Fibroblast of lung (primary cell): ENCODE measurements at regions not wholly inside any gene's neighbourhood (a gene's known extent, or its start where the extent isn't known, plus 50 kb on each side); places are given as distances from the start of the nearest gene placed in this dataset.
A peak's percentile ranks its signal among the peaks of the same experiment; 100 is the strongest.

Experiments used
- DNase-seq, 2 donors: peaks; one replicate each; pipeline versions ENCODE4 v3.0.0 to v3.0.0-alpha.2; 2010; ENCODE audit warnings: low read depth in 2 of 2
- H2AFZ ChIP-seq: 2 replicates; pipeline ENCODE4 v1.5.1; 2012; ENCODE audit warnings: low read length, control low read depth, inconsistent platforms
- H3K27ac ChIP-seq: 2 replicates; pipeline ENCODE4 v1.5.1; 2011; ENCODE audit warnings: low read length, control low read depth; ENCODE audit not compliant: insufficient read depth
- H3K27me3 ChIP-seq: 2 replicates; pipeline ENCODE4 v1.5.1; 2011; ENCODE audit warnings: mild to moderate bottlenecking, low read length; ENCODE audit not compliant: control insufficient read depth, insufficient read depth
- H3K36me3 ChIP-seq: 2 replicates; pipeline ENCODE4 v1.5.1; 2011; ENCODE audit warnings: low read length; ENCODE audit not compliant: control insufficient read depth, insufficient read depth
- H3K4me1 ChIP-seq: 2 replicates; pipeline ENCODE4 v1.5.1; 2011; ENCODE audit warnings: low read length; ENCODE audit not compliant: control insufficient read depth, insufficient read depth; ENCODE audit errors: extremely low read depth
- H3K4me2 ChIP-seq: 2 replicates; pipeline ENCODE4 v1.5.1; 2011; ENCODE audit warnings: low read length, control low read depth; ENCODE audit not compliant: insufficient read depth; ENCODE audit errors: extremely low read depth
- H3K4me3 ChIP-seq, 4 experiments: fragments of 200-600 bp in 1 of 4; sonication (generic) in 1 of 4; replicated peaks in 1 of 4; 2 replicates each; pipeline ENCODE4 v1.5.1; 2011 to 2016; ENCODE audit warnings: low read length in 4 of 4, low read depth in 3 of 4, mild to moderate bottlenecking in 3 of 4, control low read depth in 2 of 4, inconsistent platforms in 1 of 4, mixed read lengths in 1 of 4; ENCODE audit not compliant: insufficient read depth in 1 of 4; ENCODE audit errors: control extremely low read depth in 1 of 4
- H3K79me2 ChIP-seq: 2 replicates; pipeline ENCODE4 v1.5.1; 2012; ENCODE audit warnings: mild to moderate bottlenecking, low read length, inconsistent platforms; ENCODE audit not compliant: control insufficient read depth, insufficient read depth
- H3K9ac ChIP-seq: 2 replicates; pipeline ENCODE4 v1.5.1; 2011; ENCODE audit warnings: mild to moderate bottlenecking, low read length, control low read depth; ENCODE audit not compliant: insufficient read depth
- H3K9me3 ChIP-seq: 2 replicates; pipeline ENCODE4 v1.5.1; 2012; ENCODE audit warnings: low read depth, low read length; ENCODE audit not compliant: control insufficient read depth, insufficient read depth
- H4K20me1 ChIP-seq: 2 replicates; pipeline ENCODE4 v1.5.1; 2011; ENCODE audit warnings: low read length; ENCODE audit not compliant: control insufficient read depth, insufficient read depth; ENCODE audit errors: extremely low read depth
- CTCF ChIP-seq, 2 donors: IDR thresholded peaks in 1 of 2; conservative IDR thresholded peaks in 1 of 2; 1 replicate in 1 of 2; 2 replicates in 1 of 2; pipeline ENCODE4 v1.5.1; 2011 to 2012; ENCODE audit warnings: low read length in 2 of 2, control low read depth in 1 of 2, inconsistent platforms in 1 of 2, low read depth in 1 of 2, mild to moderate bottlenecking in 1 of 2
- EZH2 ChIP-seq: IDR thresholded peaks from 2 replicates; pipeline ENCODE4 v1.5.1; 2012; ENCODE audit warnings: low read length, control low read depth, mild to moderate bottlenecking; ENCODE audit errors: missing control alignments

DNA sequence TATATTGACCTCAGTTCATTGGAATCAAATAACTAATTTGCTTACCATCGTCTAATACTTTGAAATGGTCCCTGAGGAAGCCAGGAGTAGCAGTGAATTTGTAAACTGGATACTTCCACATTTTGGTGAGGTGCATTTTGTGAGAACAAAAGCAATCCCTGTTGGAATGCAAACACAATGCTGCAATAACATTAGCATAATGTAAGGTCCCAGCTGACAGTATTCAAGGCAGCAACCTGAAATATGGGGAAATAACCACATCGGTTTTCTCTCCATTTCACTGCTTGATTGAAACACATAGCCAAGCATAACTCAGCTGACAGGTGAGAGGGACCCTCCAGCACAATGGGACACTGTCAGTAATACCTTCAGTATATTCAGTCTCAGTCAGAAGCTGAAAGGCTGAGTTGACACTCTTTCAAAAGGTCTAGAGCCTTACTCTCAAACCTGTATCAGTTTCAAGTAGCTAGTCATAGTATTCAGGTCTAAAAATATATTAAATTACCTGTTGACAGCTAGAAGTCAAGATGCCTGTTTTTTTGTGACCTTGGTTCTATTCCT is 1311.9 kb upstream of the NRXN1 start:
- Histone ChIP-seq H4K20me1 (no peaks in the 10 kb centered on the region), H3K79me2 (no peaks in the 10 kb centered on the region), H3K4me2 (no peak overlapping the region), H3K4me1 (no peaks in the 10 kb centered on the region), H3K9me3 (no peaks in the 10 kb centered on the region), H2AFZ (no peak overlapping the region), H3K27ac (no peak overlapping the region), H3K27me3 (no peaks in the 10 kb centered on the region), H3K4me3 (no peak overlapping the region), H3K9ac (no peak overlapping the region), H3K36me3 (no peaks in the 10 kb centered on the region)
- no peak for TF ChIP-seq CTCF (conservative IDR thresholded peaks at IDR 0.05 in 1 of 2, IDR thresholded peaks at IDR 0.05 in 1 of 2; ENCODE audit: low read depth in 1 of 2, low read length in 2 of 2)
- no peak for TF ChIP-seq EZH2
- no peak for DNase-seq

GRCh38 chr2:52343010-52343409 is 1311.1 kb upstream of the NRXN1 start:
- DNase-seq, result peak in 1 of 2 donors; percentile 20
- no peaks in the 10 kb centered on the region for H3K4me1 ChIP-seq
- no peaks in the 10 kb centered on the region for H4K20me1 ChIP-seq
- no peak overlapping the region for H3K4me2 ChIP-seq
- H3K27ac ChIP-seq, result no peak overlapping the region
- no peaks in the 10 kb centered on the region for H3K9me3 ChIP-seq
- H3K36me3 ChIP-seq, result no peaks in the 10 kb centered on the region
- H3K9ac ChIP-seq, result no peak overlapping the region
- H3K27me3 ChIP-seq, result no peaks in the 10 kb centered on the region
- no peaks in the 10 kb centered on the region for H3K79me2 ChIP-seq
- H2AFZ ChIP-seq, result no peak overlapping the region
- no peak overlapping the region for H3K4me3 ChIP-seq
- TF ChIP-seq EZH2 (no peak), CTCF (conservative IDR thresholded peaks at IDR 0.05 in 1 of 2, IDR thresholded peaks at IDR 0.05 in 1 of 2; ENCODE audit: low read depth in 1 of 2, low read length in 2 of 2) (no peak)

GRCh38 chr2:52342458-52342857 is 1310.5 kb upstream of the NRXN1 start:
- Histone ChIP-seq H3K27me3 (no peaks in the 10 kb centered on the region), H4K20me1 (no peaks in the 10 kb centered on the region), H3K79me2 (no peaks in the 10 kb centered on the region), H3K9me3 (no peaks in the 10 kb centered on the region), H3K36me3 (no peaks in the 10 kb centered on the region), H3K4me2 (peak overlapping the region; percentile 38), H3K4me3 (no peak overlapping the region), H3K9ac (no peak overlapping the region), H3K4me1 (no peaks in the 10 kb centered on the region), H3K27ac (no peak overlapping the region), H2AFZ (no peak overlapping the region)
- no peak for TF ChIP-seq EZH2
- TF ChIP-seq CTCF (conservative IDR thresholded peaks at IDR 0.05 in 1 of 2, IDR thresholded peaks at IDR 0.05 in 1 of 2; ENCODE audit: low read depth in 1 of 2, low read length in 2 of 2), result no peak
- peak in 1 of 2 donors; percentile 76 for DNase-seq
